ENCODE measurements at regions not wholly inside any gene's neighbourhood (a gene's known extent, or its start where the extent isn't known, plus 50 kb on each side); places are given as distances from the start of the nearest gene placed in this dataset.

DNA sequence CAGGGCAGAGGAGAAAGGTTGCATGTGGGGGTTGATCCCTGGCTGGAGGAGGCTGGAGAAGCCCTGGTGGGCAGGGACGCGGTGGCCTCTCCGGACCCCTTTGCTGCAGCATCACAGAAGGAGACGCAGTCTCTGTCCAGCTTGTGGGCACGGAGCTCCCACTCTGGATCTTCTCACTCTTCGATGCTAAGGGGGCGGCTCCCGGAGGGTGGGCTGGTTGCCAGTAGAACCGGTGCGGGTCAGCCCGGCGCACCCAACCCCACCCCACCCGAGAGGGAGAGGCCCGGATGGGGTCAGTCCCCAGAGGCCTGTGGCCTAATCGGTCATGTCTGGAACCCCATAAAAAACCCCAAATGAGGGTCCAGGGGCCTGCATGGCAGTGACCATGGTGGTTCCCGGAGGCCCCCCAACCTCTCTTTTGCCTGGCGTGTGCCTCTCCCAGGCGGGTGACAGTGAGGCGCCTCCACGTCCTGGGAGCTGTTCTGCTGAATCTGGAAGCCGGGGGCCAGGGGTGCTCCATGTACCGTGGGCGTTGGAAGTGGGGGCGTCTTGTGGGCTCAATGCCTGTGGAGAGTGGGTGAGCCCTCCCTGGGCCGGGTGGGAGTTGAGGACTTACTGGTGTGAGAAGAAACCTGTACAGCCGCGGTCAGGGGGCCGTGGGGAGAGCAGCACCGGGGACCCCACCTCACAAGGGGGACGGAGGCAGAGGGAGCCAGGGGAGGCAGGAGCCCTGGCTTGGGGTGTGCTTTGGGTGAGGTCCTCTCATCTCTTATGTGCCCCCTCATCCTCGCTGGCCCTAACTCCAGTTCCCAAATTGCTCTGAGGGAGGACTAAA is 79.6 kb downstream of the RTP5 start:
- WGBS, 2 donors, result 72 to 85% methylated on average over 23 to 29 of the region's 31 CpGs
- H3K27me3 ChIP-seq, result no peaks in the 10 kb centered on the region

DNA sequence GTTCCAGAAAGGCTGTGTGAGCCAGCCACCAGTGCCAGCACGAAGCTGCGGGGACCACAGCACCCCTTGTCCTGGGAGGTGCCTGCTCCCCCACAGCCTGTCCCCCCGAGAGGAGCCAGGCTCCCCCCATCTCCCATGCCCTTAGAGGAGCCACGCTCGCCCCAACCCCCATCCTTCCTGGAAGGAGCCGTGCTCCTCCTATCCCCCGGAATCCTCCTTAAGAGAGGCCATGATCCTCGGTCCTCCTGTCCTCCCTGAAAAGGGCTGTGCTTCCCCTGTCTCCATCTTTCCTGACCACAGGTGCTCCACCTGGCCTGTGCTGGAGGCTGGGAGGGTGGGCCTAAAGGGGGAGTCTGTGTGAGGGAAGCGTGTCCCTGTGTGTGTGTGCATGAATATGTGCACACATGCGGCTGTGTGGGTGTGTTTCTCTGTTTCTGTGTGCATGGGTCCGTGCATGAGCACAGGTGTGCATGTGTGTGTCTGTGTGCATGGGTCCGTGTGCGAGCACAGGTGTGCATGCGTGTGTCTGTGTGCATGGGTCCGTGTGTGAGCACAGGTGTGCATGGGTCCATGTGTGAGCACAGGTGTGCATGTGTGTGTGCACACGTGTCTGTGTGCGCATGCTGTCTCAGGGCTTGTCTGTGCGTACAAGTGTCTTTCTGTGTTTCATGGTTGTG is 80.3 kb downstream of the RTP5 start:
- no peaks in the 10 kb centered on the region for H3K27me3 ChIP-seq
- WGBS, 2 donors, result 86 to 90% methylated on average over 18 of the region's 18 CpGs

More for the DNA sequence above, 79.6 kb downstream of the RTP5 start:
- H3K4me3 ChIP-seq, result no peak overlapping the region
- H3K9me3 ChIP-seq, result no peaks in the 10 kb centered on the region
- DNase-seq (ENCODE audit: low spot score in 2 of 2), result no peak
- H3K27ac ChIP-seq, result no peak overlapping the region
- no peaks in the 10 kb centered on the region for H3K36me3 ChIP-seq
- TF ChIP-seq CTCF (IDR thresholded peaks at IDR 0.05) (no peak), EP300 (IDR thresholded peaks at IDR 0.05) (no peak), POLR2A (IDR thresholded peaks at IDR 0.05) (no peak)
- H3K4me1 ChIP-seq, result peaks cover 0 to 15% (median 4%) of the 10 kb centered on the region in 4 donors

GRCh38 chr2:241950413-241951315 is 81.1 kb downstream of the RTP5 start:
- DNase-seq (ENCODE audit: low spot score in 2 of 2), result peak; percentile 72 to 74
- WGBS, 2 donors, result 24 to 32% methylated on average over 36 of the region's 45 CpGs
- no peaks in the 10 kb centered on the region for H3K27me3 ChIP-seq
- H3K9me3 ChIP-seq, result no peaks in the 10 kb centered on the region
- peaks cover 0 to 15% (median 4%) of the 10 kb centered on the region in 4 donors for H3K4me1 ChIP-seq
- TF ChIP-seq POLR2A (IDR thresholded peaks at IDR 0.05), result no peak
- peak in 1 of 2 donors; percentile 33 for TF ChIP-seq EP300 (IDR thresholded peaks at IDR 0.05)
- peak; percentile 83 to 93 (median 90) for TF ChIP-seq CTCF (IDR thresholded peaks at IDR 0.05)
- H3K36me3 ChIP-seq, result no peaks in the 10 kb centered on the region
- H3K27ac ChIP-seq, result no peak overlapping the region
- H3K4me3 ChIP-seq, result peak overlapping the region in 1 of 4 donors; percentile 11

More for the DNA sequence above, 80.3 kb downstream of the RTP5 start:
- Histone ChIP-seq H3K4me1 (peaks cover 0 to 15% (median 4%) of the 10 kb centered on the region in 4 donors), H3K27ac (no peak overlapping the region), H3K36me3 (no peaks in the 10 kb centered on the region), H3K9me3 (no peaks in the 10 kb centered on the region), H3K4me3 (no peak overlapping the region)
- no peak for TF ChIP-seq POLR2A (IDR thresholded peaks at IDR 0.05)
- TF ChIP-seq EP300 (IDR thresholded peaks at IDR 0.05), result no peak
- no peak for TF ChIP-seq CTCF (IDR thresholded peaks at IDR 0.05)
- no peak for DNase-seq (ENCODE audit: low spot score in 2 of 2)

DNA sequence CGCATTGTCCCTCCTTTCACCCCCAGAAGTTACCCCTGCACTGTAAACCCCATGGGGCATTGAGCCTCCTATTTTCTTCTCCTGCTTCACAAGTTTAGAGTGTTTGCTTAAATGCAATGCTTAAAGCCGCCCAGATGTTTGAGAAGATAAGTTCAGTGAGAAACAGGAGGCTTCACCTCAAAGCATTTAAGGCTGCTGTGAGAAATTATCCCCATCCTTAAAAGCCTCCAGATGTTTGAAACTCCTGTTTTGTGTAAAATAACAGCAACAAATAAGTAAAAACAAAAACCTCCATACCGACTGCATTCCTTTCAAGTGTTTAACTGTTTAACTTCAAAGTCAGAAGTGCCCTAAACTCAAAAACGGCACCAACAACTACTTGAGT is 81.8 kb downstream of the RTP5 start:
- DNase-seq (ENCODE audit: low spot score in 2 of 2), result no peak
- Histone ChIP-seq H3K9me3 (no peaks in the 10 kb centered on the region), H3K27ac (no peak overlapping the region), H3K27me3 (no peaks in the 10 kb centered on the region), H3K36me3 (no peaks in the 10 kb centered on the region), H3K4me1 (peaks cover 0 to 15% (median 4%) of the 10 kb centered on the region in 4 donors), H3K4me3 (peak overlapping the region in 1 of 4 donors; percentile 11)
- TF ChIP-seq CTCF (IDR thresholded peaks at IDR 0.05) (no peak), EP300 (IDR thresholded peaks at IDR 0.05) (no peak), POLR2A (IDR thresholded peaks at IDR 0.05) (no peak)
- WGBS, 2 donors, result 20 to 39% methylated on average over 4 of the region's 4 CpGs
